ENCODE measurements at regions not wholly inside any gene's neighbourhood (a gene's known extent, or its start where the extent isn't known, plus 50 kb on each side); places are given as distances from the start of the nearest gene placed in this dataset.

GRCh38 chr12:4969405-4969804 is 59.7 kb downstream of the KCNA1 start:
- DNase-seq (no peak), ATAC-seq (no peak)
- POLR2A ChIA-PET, result no interaction called here
- Mint-ChIP-seq H3K27me3 (peaks cover 7 to 52% (median 27%) of the 10 kb centered on the region in 5 donors), H3K9me3 (no peaks in the 10 kb centered on the region), H3K27ac (no peak overlapping the region), H3K36me3 (no peaks in the 10 kb centered on the region), H3K4me1 (no peaks in the 10 kb centered on the region), H3K4me3 (no peak overlapping the region)

- Mint-ChIP-seq H3K27ac (no peak overlapping the region), H3K4me3 (no peak overlapping the region), H3K4me1 (no peaks in the 10 kb centered on the region), H3K9me3 (no peaks in the 10 kb centered on the region), H3K27me3 (peaks cover 10 to 55% (median 36%) of the 10 kb centered on the region in 5 donors), H3K36me3 (no peaks in the 10 kb centered on the region)
- DNase-seq (no peak), ATAC-seq (no peak)
- POLR2A ChIA-PET, result no interaction called here
Measured at GRCh38 chr12:4974217-4974616, 64.5 kb downstream of the KCNA1 start.

- H3K36me3 Mint-ChIP-seq, result no peaks in the 10 kb centered on the region
Measured at GRCh38 chr12:4975574-4975973, 65.9 kb downstream of the KCNA1 start.

GRCh38 chr12:4977102-4977501 is 66.6 kb upstream of the KCNA5 start:
- POLR2A ChIA-PET, result no interaction called here
- H3K36me3 Mint-ChIP-seq, result no peaks in the 10 kb centered on the region
- no peaks in the 10 kb centered on the region for H3K4me1 Mint-ChIP-seq
- no peak overlapping the region for H3K4me3 Mint-ChIP-seq
- no peak overlapping the region for H3K27ac Mint-ChIP-seq
- no peak for DNase-seq
- H3K27me3 Mint-ChIP-seq, result peaks cover 5 to 39% (median 26%) of the 10 kb centered on the region in 5 donors
- H3K9me3 Mint-ChIP-seq, result no peaks in the 10 kb centered on the region
- no peak for ATAC-seq

More at GRCh38 chr12:4975574-4975973, 65.9 kb downstream of the KCNA1 start:
- Mint-ChIP-seq H3K4me1 (no peaks in the 10 kb centered on the region), H3K27ac (no peak overlapping the region), H3K4me3 (no peak overlapping the region), H3K9me3 (no peaks in the 10 kb centered on the region), H3K27me3 (peaks cover 6 to 43% (median 31%) of the 10 kb centered on the region in 5 donors)
- no peak for ATAC-seq
- DNase-seq, result no peak
- POLR2A ChIA-PET, result no interaction called here

GRCh38 chr12:4978737-4979136 is 64.9 kb upstream of the KCNA5 start:
- H3K27me3 Mint-ChIP-seq, result peaks cover 5 to 37% (median 32%) of the 10 kb centered on the region in 5 donors
- H3K4me3 Mint-ChIP-seq, result no peak overlapping the region
- no peaks in the 10 kb centered on the region for H3K4me1 Mint-ChIP-seq
- no peak overlapping the region for H3K27ac Mint-ChIP-seq
- POLR2A ChIA-PET, result no interaction called here
- H3K36me3 Mint-ChIP-seq, result no peaks in the 10 kb centered on the region
- ATAC-seq (no peak), DNase-seq (no peak)
- no peaks in the 10 kb centered on the region for H3K9me3 Mint-ChIP-seq

GRCh38 chr12:4979737-4980136 is 63.9 kb upstream of the KCNA5 start:
- Mint-ChIP-seq H3K27ac (peak overlapping the region in 1 of 10 donors; percentile 14), H3K27me3 (peaks cover 5 to 27% (median 24%) of the 10 kb centered on the region in 5 donors), H3K4me3 (no peak overlapping the region), H3K36me3 (no peaks in the 10 kb centered on the region), H3K9me3 (no peaks in the 10 kb centered on the region), H3K4me1 (no peaks in the 10 kb centered on the region)
- DNase-seq, result no peak
- no peak for ATAC-seq
- POLR2A ChIA-PET, result no interaction called here

- DNase-seq, result no peak
- Mint-ChIP-seq H3K9me3 (peaks cover 0 to 1% (median 0%) of the 10 kb centered on the region in 9 donors), H3K27me3 (peaks cover 1 to 19% (median 11%) of the 10 kb centered on the region in 5 donors), H3K36me3 (no peaks in the 10 kb centered on the region), H3K4me3 (no peak overlapping the region), H3K27ac (no peak overlapping the region), H3K4me1 (no peaks in the 10 kb centered on the region)
- ATAC-seq, result no peak
- POLR2A ChIA-PET, result no interaction called here
Measured at GRCh38 chr12:4984344-4984743, 59.3 kb upstream of the KCNA5 start.

- no peak overlapping the region for H3K4me3 Mint-ChIP-seq
Measured at GRCh38 chr12:4984971-4985370, 58.7 kb upstream of the KCNA5 start.

GRCh38 chr12:4985820-4986219 is 57.9 kb upstream of the KCNA5 start:
- peaks cover 0 to 1% (median 0%) of the 10 kb centered on the region in 9 donors for H3K9me3 Mint-ChIP-seq
- no peaks in the 10 kb centered on the region for H3K4me1 Mint-ChIP-seq
- no peaks in the 10 kb centered on the region for H3K36me3 Mint-ChIP-seq
- H3K27me3 Mint-ChIP-seq, result peaks cover under 1 to 19% (median 9%) of the 10 kb centered on the region in 5 donors
- ATAC-seq (no peak), DNase-seq (no peak)
- POLR2A ChIA-PET, result no interaction called here
- H3K4me3 Mint-ChIP-seq, result no peak overlapping the region
- H3K27ac Mint-ChIP-seq, result no peak overlapping the region

More at GRCh38 chr12:4984971-4985370, 58.7 kb upstream of the KCNA5 start:
- H3K4me1 Mint-ChIP-seq, result no peaks in the 10 kb centered on the region
- no peak overlapping the region for H3K27ac Mint-ChIP-seq
- peaks cover 0 to 1% (median 0%) of the 10 kb centered on the region in 9 donors for H3K9me3 Mint-ChIP-seq
- no peaks in the 10 kb centered on the region for H3K36me3 Mint-ChIP-seq
- peaks cover 0 to 19% (median 9%) of the 10 kb centered on the region in 5 donors for H3K27me3 Mint-ChIP-seq
- ATAC-seq (no peak), DNase-seq (no peak)
- POLR2A ChIA-PET, result no interaction called here

GRCh38 chr12:4987076-4988046 is 56.3 kb upstream of the KCNA5 start:
- ATAC-seq (no peak), DNase-seq (no peak)
- no peak overlapping the region for H3K4me3 Mint-ChIP-seq
- peaks cover 0 to 1% (median 0%) of the 10 kb centered on the region in 9 donors for H3K9me3 Mint-ChIP-seq
- peaks cover 8 to 27% (median 10%) of the 10 kb centered on the region in 5 donors for H3K27me3 Mint-ChIP-seq
- H3K36me3 Mint-ChIP-seq, result no peaks in the 10 kb centered on the region
- POLR2A ChIA-PET, result no interaction called here
- no peaks in the 10 kb centered on the region for H3K4me1 Mint-ChIP-seq
- no peak overlapping the region for H3K27ac Mint-ChIP-seq

- Mint-ChIP-seq H3K9me3 (peaks cover 0 to 1% (median 0%) of the 10 kb centered on the region in 9 donors), H3K4me3 (no peak overlapping the region), H3K4me1 (no peaks in the 10 kb centered on the region), H3K27ac (no peak overlapping the region), H3K27me3 (peaks cover 11 to 52% (median 21%) of the 10 kb centered on the region in 5 donors), H3K36me3 (no peaks in the 10 kb centered on the region)
- DNase-seq (no peak), ATAC-seq (no peak)
- POLR2A ChIA-PET, result no interaction called here
Measured at GRCh38 chr12:4991373-4991772, 52.3 kb upstream of the KCNA5 start.

- Mint-ChIP-seq H3K9me3 (peaks cover 0 to 1% (median 0%) of the 10 kb centered on the region in 9 donors), H3K4me1 (no peaks in the 10 kb centered on the region), H3K27me3 (peaks cover 9 to 57% (median 21%) of the 10 kb centered on the region in 5 donors), H3K36me3 (no peaks in the 10 kb centered on the region), H3K27ac (no peak overlapping the region), H3K4me3 (no peak overlapping the region)
- POLR2A ChIA-PET, result no interaction called here
- no peak for DNase-seq
- ATAC-seq, result no peak
Measured at GRCh38 chr12:4991801-4992200, 51.9 kb upstream of the KCNA5 start.

- no peak overlapping the region for H3K4me3 Mint-ChIP-seq
- ATAC-seq (no peak), DNase-seq (no peak)
- no peaks in the 10 kb centered on the region for H3K9me3 Mint-ChIP-seq
- no peaks in the 10 kb centered on the region for H3K36me3 Mint-ChIP-seq
- no peaks in the 10 kb centered on the region for H3K4me1 Mint-ChIP-seq
- H3K27ac Mint-ChIP-seq, result no peak overlapping the region
- POLR2A ChIA-PET, result no interaction called here
- peaks cover 6 to 53% (median 23%) of the 10 kb centered on the region in 5 donors for H3K27me3 Mint-ChIP-seq
Measured at GRCh38 chr12:4992871-4993270, 50.8 kb upstream of the KCNA5 start.

All from naive thymus-derived CD8-positive, alpha-beta T cell (primary cell).